ENCODE measurements at regions not wholly inside any gene's neighbourhood (a gene's known extent, or its start where the extent isn't known, plus 50 kb on each side); places are given as distances from the start of the nearest gene placed in this dataset.

- DNase-seq: no peak
Measured at GRCh38 chr4:1459722-1460511, 53.7 kb upstream of the NKX1-1 start.

GRCh38 chr4:1459081-1459721, 53.0 kb upstream of the NKX1-1 start:
- DNase-seq: no peak

GRCh38 chr4:1458581-1458980, 52.3 kb upstream of the NKX1-1 start:
- DNase-seq: no peak
